SK-N-SH (cell line): ENCODE measurements at regions not wholly inside any gene's neighbourhood (a gene's known extent, or its start where the extent isn't known, plus 50 kb on each side); places are given as distances from the start of the nearest gene placed in this dataset.

Experiments
- CTCF ChIA-PET: fragments of 300-600, 350-600 bp; formaldehyde crosslinking; extraction: SDS; loops from one replicate; lab custom pipeline; 2021; lab: Yijun Ruan, JAX
- POLR2A ChIA-PET: fragments of 350-600 bp; sonication (Branson Sonifier 250); formaldehyde crosslinking; extraction: SDS; loops from one replicate; lab custom pipeline; 2020; ENCODE audit warnings: antibody characterized with exemption, inconsistent platforms; lab: Yijun Ruan, JAX
- DNase-seq: peaks from one replicate; pipeline ENCODE4 v3.0.0; 2012
- H2AFZ ChIP-seq: fragments of 200-600 bp; sonication (generic); 2 replicates; pipeline ENCODE4 v1.8.1; 2016; ENCODE audit warnings: antibody characterized with exemption, mild to moderate bottlenecking, low read depth
- H3F3A ChIP-seq: fragments of 200-600 bp; sonication (generic); replicated peaks from 2 replicates; pipeline ENCODE3; 2016; ENCODE audit warnings: antibody characterized with exemption, mild to moderate bottlenecking; ENCODE audit not compliant: insufficient read depth
- H3K27ac ChIP-seq, 2 experiments: fragments of 200-500 bp in 1 of 2; fragments of 200-600 bp in 1 of 2; sonication (Bioruptor generic) in 1 of 2; sonication (generic), shearing (Covaris generic) in 1 of 2; 2 replicates each; pipeline versions ENCODE4 v1.5.1 to v1.6.1; 2014 to 2016; ENCODE audit warnings: low read depth in 2 of 2, inconsistent platforms in 1 of 2, low read length in 1 of 2, mild to moderate bottlenecking in 1 of 2, mixed read lengths in 1 of 2
- H3K27me3 ChIP-seq: fragments of 200-600 bp; sonication (generic), shearing (Covaris generic); 2 replicates; pipeline ENCODE4 v1.6.1; 2016; ENCODE audit warnings: mixed run types; ENCODE audit not compliant: insufficient read depth
- H3K36me3 ChIP-seq, 2 experiments: fragments of 200-500 bp in 1 of 2; fragments of 200-600 bp in 1 of 2; sonication (Bioruptor generic) in 1 of 2; sonication (generic) in 1 of 2; replicated peaks in 1 of 2; 2 replicates each; pipeline versions ENCODE3 to v1.5.1; 2014 to 2016; ENCODE audit warnings: low read length in 1 of 2, mild to moderate bottlenecking in 1 of 2; ENCODE audit not compliant: insufficient read depth in 2 of 2, control insufficient read depth in 1 of 2
- H3K4me1 ChIP-seq, 2 experiments: fragments of 200-500 bp in 1 of 2; fragments of 200-600 bp in 1 of 2; sonication (Bioruptor generic) in 1 of 2; sonication (generic), shearing (Covaris generic) in 1 of 2; 2 replicates each; pipeline versions ENCODE4 v1.5.1 to v1.6.1; 2014 to 2016; ENCODE audit warnings: low read depth in 1 of 2, low read length in 1 of 2, mixed run types in 1 of 2; ENCODE audit not compliant: insufficient read depth in 2 of 2, control insufficient read depth in 1 of 2
- H3K4me2 ChIP-seq: fragments of 200-600 bp; sonication (generic), shearing (Covaris generic); 2 replicates; pipeline ENCODE4 v1.6.1; 2017; ENCODE audit warnings: mixed run types
- H3K4me3 ChIP-seq, 2 experiments: fragments of 200-500 bp in 1 of 2; fragments of 200-600 bp in 1 of 2; sonication (Bioruptor generic) in 1 of 2; sonication (generic), shearing (Covaris generic) in 1 of 2; 2 replicates each; pipeline versions ENCODE4 v1.5.1 to v1.8.1; 2014 to 2016; ENCODE audit warnings: low read depth in 2 of 2, inconsistent platforms in 1 of 2, low read length in 1 of 2, mild to moderate bottlenecking in 1 of 2, mixed read lengths in 1 of 2, moderate library complexity in 1 of 2
- H3K79me2 ChIP-seq: fragments of 200-600 bp; sonication (generic); 2 replicates; pipeline ENCODE4 v1.8.1; 2017; ENCODE audit warnings: mild to moderate bottlenecking; ENCODE audit not compliant: insufficient read depth
- H3K9ac ChIP-seq: fragments of 200-600 bp; sonication (generic); 2 replicates; pipeline ENCODE4 v1.6.1; 2017; ENCODE audit warnings: mixed run types
- H3K9me2 ChIP-seq: fragments of 200-600 bp; sonication (generic); 2 replicates; pipeline ENCODE4 v1.6.1; 2017; ENCODE audit warnings: mixed run types
- H3K9me3 ChIP-seq: fragments of 200-600 bp; sonication (generic); 2 replicates; pipeline ENCODE4 v1.6.1; 2017; ENCODE audit warnings: mixed run types, mild to moderate bottlenecking, moderate library complexity
- H4K20me1 ChIP-seq: fragments of 200-600 bp; sonication (generic); 2 replicates; pipeline ENCODE4 v1.6.1; 2017; ENCODE audit warnings: mild to moderate bottlenecking, mixed run types; ENCODE audit not compliant: insufficient read depth
- ELF1 ChIP-seq: IDR thresholded peaks from 2 replicates; pipeline ENCODE4 v1.4.0; 2012
- EP300 ChIP-seq, 2 experiments: IDR thresholded peaks; 2 replicates each; pipeline versions ENCODE4 v1.4.0 to v1.6.1; 2012; ENCODE audit warnings: borderline replicate concordance in 1 of 2, low read depth in 1 of 2, low read length in 1 of 2
- EZH2phosphoT487 ChIP-seq: fragments of 200-600 bp; sonication (generic); IDR thresholded peaks from 2 replicates; pipeline ENCODE4 v1.6.1; 2017; ENCODE audit warnings: low read depth, mixed run types, mild to moderate bottlenecking, antibody characterized with exemption, moderate library complexity, borderline replicate concordance
- FOSL2 ChIP-seq: IDR thresholded peaks from 2 replicates; pipeline ENCODE4 v1.4.0; 2012; ENCODE audit warnings: low read depth, mild to moderate bottlenecking, moderate library complexity, borderline replicate concordance
- FOXJ3 ChIP-seq: sonication (generic); formaldehyde crosslinking; IDR thresholded peaks from 2 replicates; pipeline ENCODE4 v1.5.1; 2020; ENCODE audit warnings: mild to moderate bottlenecking, missing genetic modification reagents
- IRF3 ChIP-seq: fragments of 150-350 bp; IDR thresholded peaks from 2 replicates; pipeline ENCODE4 v1.6.1; 2016; ENCODE audit warnings: mild to moderate bottlenecking, low read depth, low read length
- JUND ChIP-seq: IDR thresholded peaks from 2 replicates; pipeline ENCODE4 v1.4.0; 2012
- MEF2A ChIP-seq: IDR thresholded peaks from 2 replicates; pipeline ENCODE4 v1.4.0; 2012; ENCODE audit warnings: low read depth, borderline replicate concordance
- NRF1 ChIP-seq: IDR thresholded peaks from 2 replicates; pipeline ENCODE4 v1.6.1; 2012; ENCODE audit warnings: low read depth, mild to moderate bottlenecking, low read length
- REST ChIP-seq: IDR thresholded peaks from 2 replicates; pipeline ENCODE4 v1.6.1; 2012; ENCODE audit warnings: mild to moderate bottlenecking, low read depth, low read length, moderate library complexity
- RXRA ChIP-seq: IDR thresholded peaks from 2 replicates; pipeline ENCODE4 v1.4.0; 2012; ENCODE audit warnings: low read depth, mild to moderate bottlenecking, borderline replicate concordance
- SMC3 ChIP-seq: IDR thresholded peaks from 2 replicates; pipeline ENCODE4 v1.6.1; 2012; ENCODE audit warnings: low read depth, low read length, improper control_type of control experiment
- TCF12 ChIP-seq: IDR thresholded peaks from 2 replicates; pipeline ENCODE4 v1.4.0; 2012
- YY1 ChIP-seq: IDR thresholded peaks from 2 replicates; pipeline ENCODE4 v1.4.0; 2012; ENCODE audit warnings: low read depth, mild to moderate bottlenecking
- WGBS: methylation state at CpG from one replicate; pipeline ENCODE4 v1.1.6; 2017; ENCODE audit warnings: low lambda C conversion rate; 5-methylcytosine and 5-hydroxymethylcytosine counted together
- TF ChIP-seq, protein P1 (sequence below): IDR thresholded peaks from 2 replicates; pipeline ENCODE4; 2012
- TF ChIP-seq, protein P2 (sequence below): IDR thresholded peaks from 2 replicates; pipeline ENCODE4 v1.4.0; 2012; ENCODE audit warnings: low read depth, borderline replicate concordance

GRCh38 chr5:2149195-2149539 lies 266.4 kb upstream of the IRX4 start:
- no peaks in the 10 kb centered on the region for H3K4me1 ChIP-seq
- H3F3A ChIP-seq, result no peaks in the 10 kb centered on the region
- H4K20me1 ChIP-seq, result no peaks in the 10 kb centered on the region
- 2% methylated on average over 15 of the region's 15 CpGs for WGBS
- no peak overlapping the region for H3K9ac ChIP-seq
- H3K36me3 ChIP-seq, result no peaks in the 10 kb centered on the region
- no peaks in the 10 kb centered on the region for H3K9me2 ChIP-seq
- H3K4me3 ChIP-seq, result peak overlapping the region in 1 of 2 experiments; percentile 6; a peak in 1 of 4 replicates
- no peak overlapping the region for H2AFZ ChIP-seq
- no peak overlapping the region for H3K27ac ChIP-seq
- no peaks in the 10 kb centered on the region for H3K9me3 ChIP-seq
- DNase-seq, result no peak
- POLR2A ChIA-PET, result no interaction called here
- H3K27me3 ChIP-seq, result peaks cover 35% of the 10 kb centered on the region; the same call in 1 of the 2 replicates
- CTCF ChIA-PET, result no interaction called here
- H3K4me2 ChIP-seq, result no peak overlapping the region
- TF ChIP-seq REST (no peak), TCF12 (peak; percentile 46; the same call in 1 of the 2 replicates), MEF2A (no peak), EP300 (IDR thresholded peaks at IDR 0.05; ENCODE audit: borderline replicate concordance in 1 of 2, low read depth in 1 of 2, low read length in 1 of 2) (no peak), FOXJ3 (CRISPR knock-in tag) (no peak), SMC3 (no peak), FOSL2 (peak; percentile 81), IRF3 (no peak), EZH2phosphoT487 (no peak), NRF1 (no peak), YY1 (no peak), JUND (peak; percentile 74), RXRA (no peak), ELF1 (no peak)
- TF ChIP-seq, protein P1, sequence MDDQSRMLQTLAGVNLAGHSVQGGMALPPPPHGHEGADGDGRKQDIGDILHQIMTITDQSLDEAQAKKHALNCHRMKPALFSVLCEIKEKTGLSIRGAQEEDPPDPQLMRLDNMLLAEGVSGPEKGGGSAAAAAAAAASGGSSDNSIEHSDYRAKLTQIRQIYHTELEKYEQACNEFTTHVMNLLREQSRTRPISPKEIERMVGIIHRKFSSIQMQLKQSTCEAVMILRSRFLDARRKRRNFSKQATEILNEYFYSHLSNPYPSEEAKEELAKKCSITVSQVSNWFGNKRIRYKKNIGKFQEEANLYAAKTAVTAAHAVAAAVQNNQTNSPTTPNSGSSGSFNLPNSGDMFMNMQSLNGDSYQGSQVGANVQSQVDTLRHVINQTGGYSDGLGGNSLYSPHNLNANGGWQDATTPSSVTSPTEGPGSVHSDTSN, result no peak
- TF ChIP-seq, protein P2, sequence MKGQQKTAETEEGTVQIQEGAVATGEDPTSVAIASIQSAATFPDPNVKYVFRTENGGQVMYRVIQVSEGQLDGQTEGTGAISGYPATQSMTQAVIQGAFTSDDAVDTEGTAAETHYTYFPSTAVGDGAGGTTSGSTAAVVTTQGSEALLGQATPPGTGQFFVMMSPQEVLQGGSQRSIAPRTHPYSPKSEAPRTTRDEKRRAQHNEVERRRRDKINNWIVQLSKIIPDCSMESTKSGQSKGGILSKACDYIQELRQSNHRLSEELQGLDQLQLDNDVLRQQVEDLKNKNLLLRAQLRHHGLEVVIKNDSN, result no peak
- TF ChIP-seq, all 33 proteins: peak for 3
- no peaks in the 10 kb centered on the region for H3K79me2 ChIP-seq
